ENCODE measurements at regions not wholly inside any gene's neighbourhood (a gene's known extent, or its start where the extent isn't known, plus 50 kb on each side); places are given as distances from the start of the nearest gene placed in this dataset.
A peak's percentile ranks its signal among the peaks of the same experiment; 100 is the strongest.

- TF ChIP-seq CTCF (IDR thresholded peaks at IDR 0.05) (no peak), POLR2A (IDR thresholded peaks at IDR 0.05) (no peak), POLR2AphosphoS5 (IDR thresholded peaks at IDR 0.05) (peak; percentile 11)
These were observed 147.8 kb upstream of the ARHGAP20 start for GRCh38 chr11:110859998-110860397.
